HepG2 (cell line): ENCODE measurements at regions not wholly inside any gene's neighbourhood (a gene's known extent, or its start where the extent isn't known, plus 50 kb on each side); places are given as distances from the start of the nearest gene placed in this dataset.

Experiments
- ATAC-seq: fragments of 200-7000 bp; cut with Tn5 transposase; 3 replicates; pipeline ENCODE4 v1.9.1; 2020; ENCODE audit warnings: mild to moderate bottlenecking, moderate library complexity
- BruUV-seq: library from RNA; stranded (reverse); fragments of 400-500 nt; replicated peaks from 2 replicates; lab custom pipeline; 2021; lab: Mats Ljungman, UMichigan
- CTCF ChIA-PET: fragments of 300-600 bp; formaldehyde crosslinking; extraction: SDS; loops from one replicate; lab custom pipeline; 2021; ENCODE audit warnings: low total read pairs, inconsistent platforms, low intra/inter-chr PET ratio; lab: Yijun Ruan, JAX
- POLR2A ChIA-PET: fragments of 350-600 bp; sonication (Branson Sonifier 250); formaldehyde crosslinking; loops from one replicate; lab custom pipeline; 2020; ENCODE audit warnings: antibody characterized with exemption, inconsistent platforms; lab: Yijun Ruan, JAX
- DNase-seq: peaks from one replicate; pipeline ENCODE4 v3.0.0-alpha.2; 2015; ENCODE audit warnings: low spot score
- FAIRE-seq: peaks from 3 replicates; lab custom pipeline; 2011; peaks lifted over from hg19 to GRCh38; lab: Jason Lieb, UNC
- H2AFZ ChIP-seq: one replicate; pipeline ENCODE4 v1.6.1; 2011; ENCODE audit warnings: low read length, inconsistent platforms
- H3K27ac ChIP-seq: fragments of 300-600 bp; 3 replicates; pipeline ENCODE4 v1.8.0; 2011; ENCODE audit warnings: mixed run types, mild to moderate bottlenecking, mixed read lengths, low read length, inconsistent platforms; ENCODE audit not compliant: insufficient read depth; ENCODE audit errors: extremely low read length
- H3K27me3 ChIP-seq, 2 experiments: fragments of 200-600 bp in 1 of 2; 2 replicates in 1 of 2; 3 replicates in 1 of 2; pipeline versions ENCODE4 v1.6.0 to v1.8.0; 2011; ENCODE audit warnings: low read length in 2 of 2, mild to moderate bottlenecking in 2 of 2, moderate library complexity in 2 of 2, inconsistent platforms in 1 of 2; ENCODE audit not compliant: insufficient read depth in 2 of 2, control insufficient read depth in 1 of 2
- H3K36me3 ChIP-seq, 2 experiments: fragments of 200-600 bp in 1 of 2; replicated peaks in 1 of 2; 2 replicates in 1 of 2; 3 replicates in 1 of 2; pipeline versions ENCODE4 v1.5.1 to v1.8.0; 2011; ENCODE audit warnings: low read length in 2 of 2, inconsistent platforms in 1 of 2; ENCODE audit not compliant: insufficient read depth in 2 of 2, control insufficient read depth in 1 of 2
- H3K4me1 ChIP-seq: 2 replicates; pipeline ENCODE4 v1.5.1; 2012; ENCODE audit warnings: low read length, inconsistent platforms; ENCODE audit not compliant: insufficient read depth
- H3K4me2 ChIP-seq: 2 replicates; pipeline ENCODE4 v1.6.0; 2011; ENCODE audit warnings: low read depth, low read length, inconsistent platforms
- H3K4me3 ChIP-seq, 3 experiments: fragments of 200-600 bp in 1 of 3; sonication (generic), shearing (Covaris generic) in 1 of 3; replicated peaks in 1 of 3; 2 replicates each; pipeline ENCODE4 v1.5.1; 2011 to 2016; ENCODE audit warnings: low read length in 3 of 3, inconsistent platforms in 2 of 3, low read depth in 2 of 3, mild to moderate bottlenecking in 2 of 3, control low read depth in 1 of 3, mixed read lengths in 1 of 3; ENCODE audit not compliant: insufficient read depth in 1 of 3
- H3K79me2 ChIP-seq: one replicate; pipeline ENCODE4 v1.6.1; 2011; ENCODE audit warnings: low read length, inconsistent platforms; ENCODE audit not compliant: insufficient read depth
- H3K9ac ChIP-seq: 2 replicates; pipeline ENCODE4 v1.6.0; 2011; ENCODE audit warnings: mild to moderate bottlenecking, low read depth, low read length, inconsistent platforms; ENCODE audit not compliant: insufficient read depth
- H3K9me3 ChIP-seq: 2 replicates; pipeline ENCODE4 v1.5.1; 2012; ENCODE audit warnings: mild to moderate bottlenecking, low read length
- H4K20me1 ChIP-seq: 2 replicates; pipeline ENCODE4 v1.6.0; 2011; ENCODE audit warnings: inconsistent platforms, mild to moderate bottlenecking, low read length, moderate library complexity; ENCODE audit not compliant: insufficient read depth
- ASH2L ChIP-seq: fragments of 300-600, 200-600 bp; sonication (generic); IDR thresholded peaks from 2 replicates; pipeline ENCODE4 v1.7.0; 2017; ENCODE audit warnings: low read depth, mild to moderate bottlenecking, moderate library complexity, mixed read lengths, low read length; ENCODE audit not compliant: insufficient read length
- FOXK2 ChIP-seq: fragments of 450-650 bp; IDR thresholded peaks from 2 replicates; pipeline ENCODE4 v1.6.1; 2016
- MXD1 ChIP-seq: sonication (generic); formaldehyde crosslinking; IDR thresholded peaks from 2 replicates; pipeline ENCODE4 v1.4.0; 2020; ENCODE audit warnings: mild to moderate bottlenecking, missing genetic modification reagents
- RELA ChIP-seq: sonication (generic); formaldehyde crosslinking; IDR thresholded peaks from 2 replicates; pipeline ENCODE4 v1.4.0; 2020; ENCODE audit warnings: missing genetic modification reagents
- TBL1XR1 ChIP-seq: fragments of 150-350 bp; IDR thresholded peaks from 2 replicates; pipeline ENCODE4 v1.6.1; 2014; ENCODE audit warnings: borderline replicate concordance, low read length; ENCODE audit not compliant: partially characterized antibody
- ZGPAT ChIP-seq: IDR thresholded peaks from 2 replicates; pipeline ENCODE4 v1.6.1; 2016; ENCODE audit warnings: mild to moderate bottlenecking
- ZNF256 ChIP-seq: sonication (generic); formaldehyde crosslinking; conservative IDR thresholded peaks from 2 replicates; pipeline ENCODE4 v1.4.0; 2020; ENCODE audit warnings: missing genetic modification reagents
- ZNF337 ChIP-seq: sonication (generic); formaldehyde crosslinking; IDR thresholded peaks from 2 replicates; pipeline ENCODE4 v1.5.1; 2020; ENCODE audit warnings: missing genetic modification reagents, low read depth, mild to moderate bottlenecking, borderline replicate concordance
- ZNF382 ChIP-seq: sonication (generic); formaldehyde crosslinking; IDR thresholded peaks from 2 replicates; pipeline ENCODE4 v1.5.0; 2020; ENCODE audit warnings: missing genetic modification reagents, mild to moderate bottlenecking, borderline replicate concordance
- ZNF691 ChIP-seq: sonication (generic); formaldehyde crosslinking; IDR thresholded peaks from 2 replicates; pipeline ENCODE4 v1.4.0; 2020; ENCODE audit warnings: missing genetic modification reagents, low read depth, mild to moderate bottlenecking, borderline replicate concordance
- ZSCAN20 ChIP-seq: sonication (generic); formaldehyde crosslinking; IDR thresholded peaks from 2 replicates; pipeline ENCODE4 v1.4.0; 2020; ENCODE audit warnings: missing genetic modification reagents, mild to moderate bottlenecking, borderline replicate concordance
- ZZZ3 ChIP-seq: sonication (generic); formaldehyde crosslinking; IDR thresholded peaks from 2 replicates; pipeline ENCODE4 v1.4.0; 2020; ENCODE audit warnings: missing genetic modification reagents, mild to moderate bottlenecking, borderline replicate concordance
- WGBS: methylation state at CpG from one replicate; pipeline ENCODE4 v1.1.6; 2017; ENCODE audit warnings: low lambda C conversion rate; 5-methylcytosine and 5-hydroxymethylcytosine counted together
- in situ Hi-C: cut with HindIII; loops from 2 replicates; pipeline ENCODE4 v1.10.0; 2017; ENCODE audit warnings: low pct_unique_long_range_greater_than_20kb; ENCODE audit not compliant: extremely low pct_ligation_motif_present
- intact Hi-C: fragments of 100-400 bp; cut with micrococcal nuclease; formaldehyde crosslinking; loops from one replicate; pipeline ENCODE4 v1.10.0; 2022; ENCODE audit not compliant: unreplicated experiment

GRCh38 chr11:56910785-56911184 is 77.9 kb upstream of the OR5AK2 start:
- WGBS = 35% methylated on average over 9 of the region's 9 CpGs
- ATAC-seq = no peak

More at GRCh38 chr11:56910785-56911184, 77.9 kb upstream of the OR5AK2 start:
- no peaks in the 10 kb centered on the region for H3K79me2 ChIP-seq
- in situ Hi-C loops = no loop called here
- FAIRE-seq = no peak
- CTCF ChIA-PET = no interaction called here
- no peaks in the 10 kb centered on the region for H3K4me1 ChIP-seq
- TF ChIP-seq MXD1 (no peak), ZZZ3 (CRISPR knock-in tag) (no peak), ZNF691 (no peak), FOXK2 (no peak), RELA (no peak), ZNF382 (CRISPR knock-in tag) (no peak), ZGPAT (CRISPR knock-in tag) (no peak), ZNF337 (no peak), ZNF256 (no peak), TBL1XR1 (no peak), ZSCAN20 (CRISPR knock-in tag) (no peak), ASH2L (no peak)
- no peaks in the 10 kb centered on the region for H4K20me1 ChIP-seq
- no peak overlapping the region for H3K4me2 ChIP-seq
- no peak for DNase-seq
- H3K9ac ChIP-seq = no peak overlapping the region
- H3K4me3 ChIP-seq = no peak overlapping the region
- no peaks in the 10 kb centered on the region for H3K9me3 ChIP-seq
- no TSS peak for BruUV-seq
- no peaks in the 10 kb centered on the region for H3K27me3 ChIP-seq
- H3K36me3 ChIP-seq = no peaks in the 10 kb centered on the region
- POLR2A ChIA-PET = no interaction called here
- no peak overlapping the region for H2AFZ ChIP-seq
- H3K27ac ChIP-seq = no peak overlapping the region
- intact Hi-C loops = no loop called here
